ENCODE measurements at regions not wholly inside any gene's neighbourhood (a gene's known extent, or its start where the extent isn't known, plus 50 kb on each side); places are given as distances from the start of the nearest gene placed in this dataset.

GRCh38 chr21:43295066-43295958, 126.5 kb downstream of the CRYAA start:
- no peaks in the 10 kb centered on the region for H3K36me3 ChIP-seq (replicated peaks in 1 of 2; ENCODE audit: control insufficient read depth in 1 of 2, insufficient read depth in 2 of 2, low read length in 1 of 2)
- H3K9ac ChIP-seq, result no peak overlapping the region
- POLR2A ChIA-PET, result no interaction called here
- no peak overlapping the region for H2AFZ ChIP-seq (ENCODE audit: low read depth)
- H3K4me1 ChIP-seq (ENCODE audit: control insufficient read depth in 1 of 2, insufficient read depth in 2 of 2, low read depth in 1 of 2, low read length in 1 of 2), result peaks cover 0 to 18% of the 10 kb centered on the region in 2 experiments; a peak in 1 of 4 replicates
- no peak overlapping the region for H3K4me2 ChIP-seq
- H3K4me3 ChIP-seq (ENCODE audit: low read depth in 2 of 2, low read length in 1 of 2), result no peak overlapping the region
- no peaks in the 10 kb centered on the region for H3K9me2 ChIP-seq
- no peaks in the 10 kb centered on the region for H3F3A ChIP-seq (replicated peaks; ENCODE audit: insufficient read depth)
- WGBS (ENCODE audit: low lambda C conversion rate), result 59% methylated on average over 11 of the region's 14 CpGs
- H3K9me3 ChIP-seq, result no peaks in the 10 kb centered on the region
- no peak for DNase-seq
- H4K20me1 ChIP-seq (ENCODE audit: insufficient read depth), result no peaks in the 10 kb centered on the region
- CTCF ChIA-PET, result interaction anchor here (1.8 kb wide), 1 partner anchor 12 kb away, joined by 4 read pairs; no protein-coding TSS in a partner anchor
- no peaks in the 10 kb centered on the region for H3K27me3 ChIP-seq (ENCODE audit: insufficient read depth)
- H3K79me2 ChIP-seq (ENCODE audit: insufficient read depth), result no peaks in the 10 kb centered on the region
- TF ChIP-seq, protein P1, sequence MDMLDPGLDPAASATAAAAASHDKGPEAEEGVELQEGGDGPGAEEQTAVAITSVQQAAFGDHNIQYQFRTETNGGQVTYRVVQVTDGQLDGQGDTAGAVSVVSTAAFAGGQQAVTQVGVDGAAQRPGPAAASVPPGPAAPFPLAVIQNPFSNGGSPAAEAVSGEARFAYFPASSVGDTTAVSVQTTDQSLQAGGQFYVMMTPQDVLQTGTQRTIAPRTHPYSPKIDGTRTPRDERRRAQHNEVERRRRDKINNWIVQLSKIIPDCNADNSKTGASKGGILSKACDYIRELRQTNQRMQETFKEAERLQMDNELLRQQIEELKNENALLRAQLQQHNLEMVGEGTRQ (IDR thresholded peaks at IDR 0.05; ENCODE audit: borderline replicate concordance, low read depth, low read length), result no peak
- TF ChIP-seq CHD2 (IDR thresholded peaks at IDR 0.05; ENCODE audit: low read length, partially characterized antibody) (no peak), GABPA (IDR thresholded peaks at IDR 0.05; ENCODE audit: low read depth) (no peak), GATA2 (CRISPR knock-in tag; IDR thresholded peaks at IDR 0.05) (no peak), NRF1 (IDR thresholded peaks at IDR 0.05; ENCODE audit: low read depth, low read length) (no peak), EP300 (IDR thresholded peaks at IDR 0.05; ENCODE audit: borderline replicate concordance in 1 of 2, low read depth in 1 of 2, low read length in 1 of 2) (no peak), EZH2phosphoT487 (IDR thresholded peaks at IDR 0.05; ENCODE audit: borderline replicate concordance, low read depth) (no peak), CTCF (IDR thresholded peaks at IDR 0.05) (no peak), RCOR1 (IDR thresholded peaks at IDR 0.05; ENCODE audit: low read length) (no peak), FOSL2 (IDR thresholded peaks at IDR 0.05; ENCODE audit: borderline replicate concordance, low read depth) (no peak), FOXM1 (IDR thresholded peaks at IDR 0.05; ENCODE audit: low read depth) (no peak), RXRA (IDR thresholded peaks at IDR 0.05; ENCODE audit: borderline replicate concordance, low read depth) (no peak), FOXJ3 (CRISPR knock-in tag; IDR thresholded peaks at IDR 0.05) (no peak), ZBTB33 (IDR thresholded peaks at IDR 0.05; ENCODE audit: borderline replicate concordance, low read depth) (no peak)
- TF ChIP-seq, protein P2, sequence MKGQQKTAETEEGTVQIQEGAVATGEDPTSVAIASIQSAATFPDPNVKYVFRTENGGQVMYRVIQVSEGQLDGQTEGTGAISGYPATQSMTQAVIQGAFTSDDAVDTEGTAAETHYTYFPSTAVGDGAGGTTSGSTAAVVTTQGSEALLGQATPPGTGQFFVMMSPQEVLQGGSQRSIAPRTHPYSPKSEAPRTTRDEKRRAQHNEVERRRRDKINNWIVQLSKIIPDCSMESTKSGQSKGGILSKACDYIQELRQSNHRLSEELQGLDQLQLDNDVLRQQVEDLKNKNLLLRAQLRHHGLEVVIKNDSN (IDR thresholded peaks at IDR 0.05; ENCODE audit: borderline replicate concordance, low read depth), result no peak
- TF ChIP-seq, protein P3, sequence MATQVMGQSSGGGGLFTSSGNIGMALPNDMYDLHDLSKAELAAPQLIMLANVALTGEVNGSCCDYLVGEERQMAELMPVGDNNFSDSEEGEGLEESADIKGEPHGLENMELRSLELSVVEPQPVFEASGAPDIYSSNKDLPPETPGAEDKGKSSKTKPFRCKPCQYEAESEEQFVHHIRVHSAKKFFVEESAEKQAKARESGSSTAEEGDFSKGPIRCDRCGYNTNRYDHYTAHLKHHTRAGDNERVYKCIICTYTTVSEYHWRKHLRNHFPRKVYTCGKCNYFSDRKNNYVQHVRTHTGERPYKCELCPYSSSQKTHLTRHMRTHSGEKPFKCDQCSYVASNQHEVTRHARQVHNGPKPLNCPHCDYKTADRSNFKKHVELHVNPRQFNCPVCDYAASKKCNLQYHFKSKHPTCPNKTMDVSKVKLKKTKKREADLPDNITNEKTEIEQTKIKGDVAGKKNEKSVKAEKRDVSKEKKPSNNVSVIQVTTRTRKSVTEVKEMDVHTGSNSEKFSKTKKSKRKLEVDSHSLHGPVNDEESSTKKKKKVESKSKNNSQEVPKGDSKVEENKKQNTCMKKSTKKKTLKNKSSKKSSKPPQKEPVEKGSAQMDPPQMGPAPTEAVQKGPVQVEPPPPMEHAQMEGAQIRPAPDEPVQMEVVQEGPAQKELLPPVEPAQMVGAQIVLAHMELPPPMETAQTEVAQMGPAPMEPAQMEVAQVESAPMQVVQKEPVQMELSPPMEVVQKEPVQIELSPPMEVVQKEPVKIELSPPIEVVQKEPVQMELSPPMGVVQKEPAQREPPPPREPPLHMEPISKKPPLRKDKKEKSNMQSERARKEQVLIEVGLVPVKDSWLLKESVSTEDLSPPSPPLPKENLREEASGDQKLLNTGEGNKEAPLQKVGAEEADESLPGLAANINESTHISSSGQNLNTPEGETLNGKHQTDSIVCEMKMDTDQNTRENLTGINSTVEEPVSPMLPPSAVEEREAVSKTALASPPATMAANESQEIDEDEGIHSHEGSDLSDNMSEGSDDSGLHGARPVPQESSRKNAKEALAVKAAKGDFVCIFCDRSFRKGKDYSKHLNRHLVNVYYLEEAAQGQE (IDR thresholded peaks at IDR 0.05; ENCODE audit: low read depth, low read length), result no peak
- TF ChIP-seq, protein P4, sequence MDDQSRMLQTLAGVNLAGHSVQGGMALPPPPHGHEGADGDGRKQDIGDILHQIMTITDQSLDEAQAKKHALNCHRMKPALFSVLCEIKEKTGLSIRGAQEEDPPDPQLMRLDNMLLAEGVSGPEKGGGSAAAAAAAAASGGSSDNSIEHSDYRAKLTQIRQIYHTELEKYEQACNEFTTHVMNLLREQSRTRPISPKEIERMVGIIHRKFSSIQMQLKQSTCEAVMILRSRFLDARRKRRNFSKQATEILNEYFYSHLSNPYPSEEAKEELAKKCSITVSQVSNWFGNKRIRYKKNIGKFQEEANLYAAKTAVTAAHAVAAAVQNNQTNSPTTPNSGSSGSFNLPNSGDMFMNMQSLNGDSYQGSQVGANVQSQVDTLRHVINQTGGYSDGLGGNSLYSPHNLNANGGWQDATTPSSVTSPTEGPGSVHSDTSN (IDR thresholded peaks at IDR 0.05), result no peak
- no peak overlapping the region for H3K27ac ChIP-seq (ENCODE audit: low read depth in 2 of 2, low read length in 1 of 2)

All from SK-N-SH (cell line).